SK-N-SH (cell line): ENCODE measurements at regions not wholly inside any gene's neighbourhood (a gene's known extent, or its start where the extent isn't known, plus 50 kb on each side); places are given as distances from the start of the nearest gene placed in this dataset.

Source experiments
- CTCF ChIA-PET: fragments of 300-600, 350-600 bp; formaldehyde crosslinking; extraction: SDS; loops from one replicate; lab custom pipeline; 2021; lab: Yijun Ruan, JAX
- POLR2A ChIA-PET: fragments of 350-600 bp; sonication (Branson Sonifier 250); formaldehyde crosslinking; extraction: SDS; loops from one replicate; lab custom pipeline; 2020; ENCODE audit warnings: antibody characterized with exemption, inconsistent platforms; lab: Yijun Ruan, JAX
- DNase-seq: peaks from one replicate; pipeline ENCODE4 v3.0.0; 2012
- H2AFZ ChIP-seq: fragments of 200-600 bp; sonication (generic); 2 replicates; pipeline ENCODE4 v1.8.1; 2016; ENCODE audit warnings: antibody characterized with exemption, mild to moderate bottlenecking, low read depth
- H3F3A ChIP-seq: fragments of 200-600 bp; sonication (generic); replicated peaks from 2 replicates; pipeline ENCODE3; 2016; ENCODE audit warnings: antibody characterized with exemption, mild to moderate bottlenecking; ENCODE audit not compliant: insufficient read depth
- H3K27ac ChIP-seq, 2 experiments: fragments of 200-500 bp in 1 of 2; fragments of 200-600 bp in 1 of 2; sonication (Bioruptor generic) in 1 of 2; sonication (generic), shearing (Covaris generic) in 1 of 2; 2 replicates each; pipeline versions ENCODE4 v1.5.1 to v1.6.1; 2014 to 2016; ENCODE audit warnings: low read depth in 2 of 2, inconsistent platforms in 1 of 2, low read length in 1 of 2, mild to moderate bottlenecking in 1 of 2, mixed read lengths in 1 of 2
- H3K27me3 ChIP-seq: fragments of 200-600 bp; sonication (generic), shearing (Covaris generic); 2 replicates; pipeline ENCODE4 v1.6.1; 2016; ENCODE audit warnings: mixed run types; ENCODE audit not compliant: insufficient read depth
- H3K36me3 ChIP-seq, 2 experiments: fragments of 200-500 bp in 1 of 2; fragments of 200-600 bp in 1 of 2; sonication (Bioruptor generic) in 1 of 2; sonication (generic) in 1 of 2; replicated peaks in 1 of 2; 2 replicates each; pipeline versions ENCODE3 to v1.5.1; 2014 to 2016; ENCODE audit warnings: low read length in 1 of 2, mild to moderate bottlenecking in 1 of 2; ENCODE audit not compliant: insufficient read depth in 2 of 2, control insufficient read depth in 1 of 2
- H3K4me1 ChIP-seq, 2 experiments: fragments of 200-500 bp in 1 of 2; fragments of 200-600 bp in 1 of 2; sonication (Bioruptor generic) in 1 of 2; sonication (generic), shearing (Covaris generic) in 1 of 2; 2 replicates each; pipeline versions ENCODE4 v1.5.1 to v1.6.1; 2014 to 2016; ENCODE audit warnings: low read depth in 1 of 2, low read length in 1 of 2, mixed run types in 1 of 2; ENCODE audit not compliant: insufficient read depth in 2 of 2, control insufficient read depth in 1 of 2
- H3K4me2 ChIP-seq: fragments of 200-600 bp; sonication (generic), shearing (Covaris generic); 2 replicates; pipeline ENCODE4 v1.6.1; 2017; ENCODE audit warnings: mixed run types
- H3K4me3 ChIP-seq, 2 experiments: fragments of 200-500 bp in 1 of 2; fragments of 200-600 bp in 1 of 2; sonication (Bioruptor generic) in 1 of 2; sonication (generic), shearing (Covaris generic) in 1 of 2; 2 replicates each; pipeline versions ENCODE4 v1.5.1 to v1.8.1; 2014 to 2016; ENCODE audit warnings: low read depth in 2 of 2, inconsistent platforms in 1 of 2, low read length in 1 of 2, mild to moderate bottlenecking in 1 of 2, mixed read lengths in 1 of 2, moderate library complexity in 1 of 2
- H3K79me2 ChIP-seq: fragments of 200-600 bp; sonication (generic); 2 replicates; pipeline ENCODE4 v1.8.1; 2017; ENCODE audit warnings: mild to moderate bottlenecking; ENCODE audit not compliant: insufficient read depth
- H3K9ac ChIP-seq: fragments of 200-600 bp; sonication (generic); 2 replicates; pipeline ENCODE4 v1.6.1; 2017; ENCODE audit warnings: mixed run types
- H3K9me2 ChIP-seq: fragments of 200-600 bp; sonication (generic); 2 replicates; pipeline ENCODE4 v1.6.1; 2017; ENCODE audit warnings: mixed run types
- H3K9me3 ChIP-seq: fragments of 200-600 bp; sonication (generic); 2 replicates; pipeline ENCODE4 v1.6.1; 2017; ENCODE audit warnings: mixed run types, mild to moderate bottlenecking, moderate library complexity
- H4K20me1 ChIP-seq: fragments of 200-600 bp; sonication (generic); 2 replicates; pipeline ENCODE4 v1.6.1; 2017; ENCODE audit warnings: mild to moderate bottlenecking, mixed run types; ENCODE audit not compliant: insufficient read depth
- CHD2 ChIP-seq: fragments of 150-350 bp; IDR thresholded peaks from 2 replicates; pipeline ENCODE4 v1.6.1; 2018; ENCODE audit warnings: low read length; ENCODE audit not compliant: partially characterized antibody
- ELF1 ChIP-seq: IDR thresholded peaks from 2 replicates; pipeline ENCODE4 v1.4.0; 2012
- EP300 ChIP-seq, 2 experiments: IDR thresholded peaks; 2 replicates each; pipeline versions ENCODE4 v1.4.0 to v1.6.1; 2012; ENCODE audit warnings: borderline replicate concordance in 1 of 2, low read depth in 1 of 2, low read length in 1 of 2
- EZH2phosphoT487 ChIP-seq: fragments of 200-600 bp; sonication (generic); IDR thresholded peaks from 2 replicates; pipeline ENCODE4 v1.6.1; 2017; ENCODE audit warnings: low read depth, mixed run types, mild to moderate bottlenecking, antibody characterized with exemption, moderate library complexity, borderline replicate concordance
- FOXM1 ChIP-seq: IDR thresholded peaks from 2 replicates; pipeline ENCODE4 v1.4.0; 2012; ENCODE audit warnings: low read depth, mild to moderate bottlenecking
- GATA2 ChIP-seq: sonication (generic); formaldehyde crosslinking; IDR thresholded peaks from 2 replicates; pipeline ENCODE4 v1.5.0; 2020; ENCODE audit warnings: mild to moderate bottlenecking, missing genetic modification reagents
- MXI1 ChIP-seq: IDR thresholded peaks from 2 replicates; pipeline ENCODE4 v1.6.1; 2012; ENCODE audit warnings: mild to moderate bottlenecking, low read depth, low read length, improper control_type of control experiment
- NRF1 ChIP-seq: IDR thresholded peaks from 2 replicates; pipeline ENCODE4 v1.6.1; 2012; ENCODE audit warnings: low read depth, mild to moderate bottlenecking, low read length
- RAD21 ChIP-seq: IDR thresholded peaks from 2 replicates; pipeline ENCODE4 v1.6.1; 2012; ENCODE audit warnings: mild to moderate bottlenecking, low read length
- RFX5 ChIP-seq: IDR thresholded peaks from 2 replicates; pipeline ENCODE4 v1.6.1; 2012; ENCODE audit warnings: mild to moderate bottlenecking, improper control_type of control experiment, low read length
- SMC3 ChIP-seq: IDR thresholded peaks from 2 replicates; pipeline ENCODE4 v1.6.1; 2012; ENCODE audit warnings: low read depth, low read length, improper control_type of control experiment
- TCF12 ChIP-seq: IDR thresholded peaks from 2 replicates; pipeline ENCODE4 v1.4.0; 2012
- WGBS: methylation state at CpG from one replicate; pipeline ENCODE4 v1.1.6; 2017; ENCODE audit warnings: low lambda C conversion rate; 5-methylcytosine and 5-hydroxymethylcytosine counted together
- TF ChIP-seq, protein P1 (sequence below): fragments of 150-350 bp; IDR thresholded peaks from 2 replicates; pipeline ENCODE4 v1.6.1; 2016; ENCODE audit warnings: mild to moderate bottlenecking, low read depth, low read length
- TF ChIP-seq, protein P2 (sequence below): IDR thresholded peaks from 2 replicates; pipeline ENCODE4 v1.6.1; 2012; ENCODE audit warnings: mild to moderate bottlenecking, low read depth, low read length, moderate library complexity
- TF ChIP-seq, protein P3 (sequence below): fragments of 200-600 bp; sonication (generic); IDR thresholded peaks from 2 replicates; pipeline ENCODE4 v1.6.1; 2017; ENCODE audit warnings: antibody characterized with exemption, mild to moderate bottlenecking, moderate library complexity

DNA sequence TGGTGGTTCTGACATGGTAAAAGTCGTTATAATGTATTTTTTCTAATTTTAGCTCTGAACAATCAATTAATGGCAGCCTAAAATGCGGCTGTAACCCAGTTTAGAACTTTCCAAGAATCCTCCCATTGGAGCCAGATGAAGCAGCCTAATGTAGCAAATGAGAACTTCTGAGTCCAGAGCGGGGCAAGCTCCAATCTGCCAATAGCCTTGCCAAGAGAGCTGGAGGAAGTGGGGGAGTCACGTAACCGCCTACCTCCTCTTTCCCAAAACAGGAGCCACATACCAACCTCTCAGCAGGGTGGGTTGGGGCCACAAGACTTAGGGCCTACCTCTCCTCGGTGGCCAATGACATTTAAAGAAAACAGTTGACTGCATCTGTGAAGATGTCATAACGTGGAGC lies 230.6 kb downstream of the SOD2 start (continued):
- no peak for TF ChIP-seq SMC3

DNA sequence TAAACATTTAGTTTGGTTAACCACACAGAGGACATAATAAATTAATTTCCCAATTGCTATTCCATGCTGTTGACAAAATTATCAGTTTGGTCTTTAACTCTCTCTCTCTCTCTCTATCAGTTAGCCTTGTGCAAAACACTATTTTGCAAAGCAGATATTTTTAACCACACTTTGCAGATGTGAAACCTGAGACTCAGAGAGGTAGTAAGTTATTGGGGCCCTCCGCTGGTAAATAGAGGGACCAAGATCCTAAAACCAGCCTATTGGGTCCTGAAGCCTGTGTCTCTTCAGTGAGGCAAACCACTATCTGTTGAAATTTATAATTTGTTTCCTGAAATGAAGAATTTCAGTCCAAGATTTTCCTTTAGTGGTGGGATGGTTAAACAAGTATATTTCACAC lies 231.0 kb downstream of the SOD2 start:
- no peak overlapping the region for H2AFZ ChIP-seq
- peaks cover 16% of the 10 kb centered on the region; the same call in 1 of the 2 replicates for H3K27me3 ChIP-seq
- no peak for DNase-seq
- WGBS = 0% methylated on average over 1 of the region's 1 CpG
- H3K4me1 ChIP-seq = no peaks in the 10 kb centered on the region
- POLR2A ChIA-PET = no interaction called here
- H3K79me2 ChIP-seq = no peaks in the 10 kb centered on the region
- H3K9ac ChIP-seq = no peak overlapping the region
- H3K9me2 ChIP-seq = no peaks in the 10 kb centered on the region
- no peaks in the 10 kb centered on the region for H4K20me1 ChIP-seq
- H3K9me3 ChIP-seq = no peaks in the 10 kb centered on the region
- no peak overlapping the region for H3K27ac ChIP-seq
- CTCF ChIA-PET = interaction anchor here (1.0 to 7.1 kb wide), 8 partner anchors 208 to 327 kb away, joined by 4 to 107 read pairs (median 8); partner anchors contain the start of gene FNDC1
- H3K4me3 ChIP-seq = no peak overlapping the region
- no peak overlapping the region for H3K4me2 ChIP-seq
- no peaks in the 10 kb centered on the region for H3K36me3 ChIP-seq
- no peak for TF ChIP-seq RAD21
- TF ChIP-seq, protein P1, sequence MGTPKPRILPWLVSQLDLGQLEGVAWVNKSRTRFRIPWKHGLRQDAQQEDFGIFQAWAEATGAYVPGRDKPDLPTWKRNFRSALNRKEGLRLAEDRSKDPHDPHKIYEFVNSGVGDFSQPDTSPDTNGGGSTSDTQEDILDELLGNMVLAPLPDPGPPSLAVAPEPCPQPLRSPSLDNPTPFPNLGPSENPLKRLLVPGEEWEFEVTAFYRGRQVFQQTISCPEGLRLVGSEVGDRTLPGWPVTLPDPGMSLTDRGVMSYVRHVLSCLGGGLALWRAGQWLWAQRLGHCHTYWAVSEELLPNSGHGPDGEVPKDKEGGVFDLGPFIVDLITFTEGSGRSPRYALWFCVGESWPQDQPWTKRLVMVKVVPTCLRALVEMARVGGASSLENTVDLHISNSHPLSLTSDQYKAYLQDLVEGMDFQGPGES = no peak
- TF ChIP-seq NRF1 = no peak
- TF ChIP-seq EP300 (IDR thresholded peaks at IDR 0.05; ENCODE audit: borderline replicate concordance in 1 of 2, low read depth in 1 of 2, low read length in 1 of 2) = no peak
- TF ChIP-seq, protein P2, sequence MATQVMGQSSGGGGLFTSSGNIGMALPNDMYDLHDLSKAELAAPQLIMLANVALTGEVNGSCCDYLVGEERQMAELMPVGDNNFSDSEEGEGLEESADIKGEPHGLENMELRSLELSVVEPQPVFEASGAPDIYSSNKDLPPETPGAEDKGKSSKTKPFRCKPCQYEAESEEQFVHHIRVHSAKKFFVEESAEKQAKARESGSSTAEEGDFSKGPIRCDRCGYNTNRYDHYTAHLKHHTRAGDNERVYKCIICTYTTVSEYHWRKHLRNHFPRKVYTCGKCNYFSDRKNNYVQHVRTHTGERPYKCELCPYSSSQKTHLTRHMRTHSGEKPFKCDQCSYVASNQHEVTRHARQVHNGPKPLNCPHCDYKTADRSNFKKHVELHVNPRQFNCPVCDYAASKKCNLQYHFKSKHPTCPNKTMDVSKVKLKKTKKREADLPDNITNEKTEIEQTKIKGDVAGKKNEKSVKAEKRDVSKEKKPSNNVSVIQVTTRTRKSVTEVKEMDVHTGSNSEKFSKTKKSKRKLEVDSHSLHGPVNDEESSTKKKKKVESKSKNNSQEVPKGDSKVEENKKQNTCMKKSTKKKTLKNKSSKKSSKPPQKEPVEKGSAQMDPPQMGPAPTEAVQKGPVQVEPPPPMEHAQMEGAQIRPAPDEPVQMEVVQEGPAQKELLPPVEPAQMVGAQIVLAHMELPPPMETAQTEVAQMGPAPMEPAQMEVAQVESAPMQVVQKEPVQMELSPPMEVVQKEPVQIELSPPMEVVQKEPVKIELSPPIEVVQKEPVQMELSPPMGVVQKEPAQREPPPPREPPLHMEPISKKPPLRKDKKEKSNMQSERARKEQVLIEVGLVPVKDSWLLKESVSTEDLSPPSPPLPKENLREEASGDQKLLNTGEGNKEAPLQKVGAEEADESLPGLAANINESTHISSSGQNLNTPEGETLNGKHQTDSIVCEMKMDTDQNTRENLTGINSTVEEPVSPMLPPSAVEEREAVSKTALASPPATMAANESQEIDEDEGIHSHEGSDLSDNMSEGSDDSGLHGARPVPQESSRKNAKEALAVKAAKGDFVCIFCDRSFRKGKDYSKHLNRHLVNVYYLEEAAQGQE = no peak
- TF ChIP-seq RFX5 = no peak
- no peak for TF ChIP-seq GATA2
- TF ChIP-seq TCF12 = no peak
- TF ChIP-seq, protein P3, sequence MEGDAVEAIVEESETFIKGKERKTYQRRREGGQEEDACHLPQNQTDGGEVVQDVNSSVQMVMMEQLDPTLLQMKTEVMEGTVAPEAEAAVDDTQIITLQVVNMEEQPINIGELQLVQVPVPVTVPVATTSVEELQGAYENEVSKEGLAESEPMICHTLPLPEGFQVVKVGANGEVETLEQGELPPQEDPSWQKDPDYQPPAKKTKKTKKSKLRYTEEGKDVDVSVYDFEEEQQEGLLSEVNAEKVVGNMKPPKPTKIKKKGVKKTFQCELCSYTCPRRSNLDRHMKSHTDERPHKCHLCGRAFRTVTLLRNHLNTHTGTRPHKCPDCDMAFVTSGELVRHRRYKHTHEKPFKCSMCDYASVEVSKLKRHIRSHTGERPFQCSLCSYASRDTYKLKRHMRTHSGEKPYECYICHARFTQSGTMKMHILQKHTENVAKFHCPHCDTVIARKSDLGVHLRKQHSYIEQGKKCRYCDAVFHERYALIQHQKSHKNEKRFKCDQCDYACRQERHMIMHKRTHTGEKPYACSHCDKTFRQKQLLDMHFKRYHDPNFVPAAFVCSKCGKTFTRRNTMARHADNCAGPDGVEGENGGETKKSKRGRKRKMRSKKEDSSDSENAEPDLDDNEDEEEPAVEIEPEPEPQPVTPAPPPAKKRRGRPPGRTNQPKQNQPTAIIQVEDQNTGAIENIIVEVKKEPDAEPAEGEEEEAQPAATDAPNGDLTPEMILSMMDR = no peak
- TF ChIP-seq EZH2phosphoT487 = no peak
- TF ChIP-seq MXI1 = no peak
- no peak for TF ChIP-seq SMC3
- TF ChIP-seq FOXM1 = no peak
- TF ChIP-seq CHD2 = no peak
- TF ChIP-seq ELF1 = no peak
- H3F3A ChIP-seq = no peaks in the 10 kb centered on the region
